Right lobe of liver (tissue), 6 donors: ENCODE measurements at regions not wholly inside any gene's neighbourhood (a gene's known extent, or its start where the extent isn't known, plus 50 kb on each side); places are given as distances from the start of the nearest gene placed in this dataset.

Experiments
- ATAC-seq, 4 donors: fragments of 200-7000 bp; cut with Tn5 transposase; one replicate each; pipeline ENCODE4 v1.9.1; 2020; ENCODE audit warnings: mild to moderate bottlenecking in 4 of 4, moderate library complexity in 4 of 4
- DNase-seq, 3 donors: peaks; one replicate each; pipeline ENCODE4 v3.0.0-alpha.2; 2020
- H3K27ac ChIP-seq, 3 donors: fragments of 200-600 bp; one replicate each; pipeline ENCODE4 v1.8.0; 2022
- H3K27me3 ChIP-seq, 2 donors: fragments of 200-600 bp; one replicate each; pipeline ENCODE4 v1.8.0; 2022
- H3K36me3 ChIP-seq, 4 donors: fragments of 200-600 bp; sonication (generic) in 1 of 4; one replicate each; pipeline versions ENCODE4 v1.5.1 to v1.8.0; 2017 to 2022; ENCODE audit warnings: control low read depth in 1 of 4
- H3K4me1 ChIP-seq, 4 donors: fragments of 200-600 bp; sonication (generic) in 1 of 4; one replicate each; pipeline versions ENCODE4 v1.5.1 to v1.8.0; 2017 to 2022; ENCODE audit warnings: control low read depth in 1 of 4
- H3K4me3 ChIP-seq, 3 donors: fragments of 200-600 bp; one replicate each; pipeline ENCODE4 v1.8.0; 2022
- H3K9me3 ChIP-seq, 4 donors: fragments of 200-600 bp; sonication (generic) in 1 of 4; one replicate each; pipeline versions ENCODE4 v1.5.1 to v1.8.0; 2017 to 2022; ENCODE audit warnings: control low read depth in 1 of 4
- CTCF ChIP-seq, 4 donors: fragments of 200-600 bp in 3 of 4; fragments of 450-650 bp in 1 of 4; IDR thresholded peaks; one replicate each; pipeline versions ENCODE4 v1.5.1 to v1.8.0; 2016 to 2022; ENCODE audit warnings: antibody characterized with exemption in 4 of 4, mild to moderate bottlenecking in 2 of 4
- POLR2A ChIP-seq: fragments of 450-650 bp; IDR thresholded peaks from one replicate; pipeline ENCODE4 v1.6.1; 2017; ENCODE audit warnings: antibody characterized with exemption, mild to moderate bottlenecking
- WGBS: methylation state at CpG from one replicate; pipeline ENCODE4 v1.1.6; 2018; ENCODE audit warnings: low coverage, low lambda C conversion rate; ENCODE audit not compliant: insufficient coverage; ENCODE audit errors: missing lambda C conversion rate; 5-methylcytosine and 5-hydroxymethylcytosine counted together
- intact Hi-C, 2 donors: fragments of 100-400 bp; cut with DNase I; formaldehyde crosslinking; loops; one replicate each; pipeline versions ENCODE4 v1.11.2 to v1.14.1; 2022
- donor health status: DM: no; HTN: yes; CAD: no.
- donor health status: DM: no; HTN: no; CAD: no.
- donor health status: DM: no; HTN: no; CAD: no.
- donor health status: DM: no; HTN: yes; CAD: no.
- donor health status: DM: no; HTN: yes; CAD: no.

- H3K27me3 ChIP-seq, result no peaks in the 10 kb centered on the region
- H3K4me3 ChIP-seq, result no peak overlapping the region
- no peak overlapping the region for H3K27ac ChIP-seq
- ATAC-seq, result no peak
- 42% methylated on average over 8 of the region's 9 CpGs for WGBS
- intact Hi-C loops, result no loop called here
- TF ChIP-seq POLR2A, result no peak
- TF ChIP-seq CTCF (IDR thresholded peaks at IDR 0.05), result no peak
- H3K9me3 ChIP-seq, result no peaks in the 10 kb centered on the region
- H3K36me3 ChIP-seq, result no peaks in the 10 kb centered on the region
- DNase-seq, result no peak
- no peaks in the 10 kb centered on the region for H3K4me1 ChIP-seq
These were observed 709.3 kb downstream of the DCDC2C start for GRCh38 chr2:4412637-4413187.

DNA sequence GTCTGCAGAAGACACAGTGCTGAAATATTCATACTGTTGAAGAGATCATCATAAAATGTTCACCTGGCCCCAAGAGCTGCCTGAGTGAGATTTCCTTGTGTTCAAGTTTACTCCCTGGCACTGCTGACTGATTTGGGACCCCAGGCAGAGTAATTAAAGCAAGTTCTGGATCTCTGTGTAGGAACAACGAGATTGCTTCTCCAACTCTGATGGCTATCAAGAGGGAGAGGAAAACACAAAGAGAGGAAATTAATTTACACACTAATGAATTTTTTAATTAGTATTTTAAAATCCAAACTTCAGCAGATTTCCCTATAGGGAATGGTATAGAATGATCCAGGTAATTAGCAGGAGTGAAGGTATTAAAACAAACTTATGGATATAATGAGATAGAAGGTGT, 711.8 kb downstream of the DCDC2C start:
- H3K27me3 ChIP-seq, result no peaks in the 10 kb centered on the region
- H3K4me3 ChIP-seq, result no peak overlapping the region
- H3K4me1 ChIP-seq, result no peaks in the 10 kb centered on the region
- H3K9me3 ChIP-seq, result no peaks in the 10 kb centered on the region
- DNase-seq (no peak), ATAC-seq (no peak)
- no peak for TF ChIP-seq CTCF (IDR thresholded peaks at IDR 0.05)
- intact Hi-C loops, result no loop called here
- no peak overlapping the region for H3K27ac ChIP-seq
- H3K36me3 ChIP-seq, result no peaks in the 10 kb centered on the region
- 25% methylated on average over 1 of the region's 1 CpG for WGBS

DNA sequence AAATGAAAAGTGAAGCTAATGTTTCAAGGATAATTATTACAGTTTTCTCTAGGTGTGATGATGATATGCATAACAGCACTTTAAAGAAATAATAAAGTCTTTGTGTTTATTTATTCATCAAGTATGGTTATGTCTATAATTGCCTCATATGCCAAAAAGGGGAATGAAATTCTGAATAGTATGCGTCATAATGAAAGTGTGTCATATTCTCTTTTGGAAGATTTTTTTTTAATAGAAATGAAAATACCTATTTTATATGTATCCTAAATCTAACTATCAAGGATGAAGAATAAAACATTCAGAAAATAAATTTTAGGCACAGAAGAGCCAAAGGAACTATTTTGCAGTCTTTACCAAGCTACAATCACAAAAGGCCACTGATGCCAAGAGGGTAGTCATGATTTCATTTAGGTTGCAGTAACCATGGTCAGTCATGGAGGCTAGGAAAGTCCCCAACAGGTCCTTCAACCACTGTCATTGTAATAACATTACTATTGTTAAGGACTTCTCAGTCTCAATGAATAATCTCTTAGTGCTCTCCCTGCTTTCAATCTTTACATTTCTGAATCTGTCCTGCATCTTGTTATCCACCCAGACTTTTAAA, 712.5 kb downstream of the DCDC2C start:
- Histone ChIP-seq H3K9me3 (no peaks in the 10 kb centered on the region), H3K4me1 (no peaks in the 10 kb centered on the region), H3K36me3 (no peaks in the 10 kb centered on the region), H3K4me3 (no peak overlapping the region), H3K27ac (no peak overlapping the region), H3K27me3 (no peaks in the 10 kb centered on the region)
- no peak for DNase-seq
- intact Hi-C loops, result no loop called here
- TF ChIP-seq CTCF (IDR thresholded peaks at IDR 0.05), result no peak
- ATAC-seq, result no peak
- 79% methylated on average over 1 of the region's 1 CpG for WGBS

GRCh38 chr2:4416431-4416830, 713.1 kb downstream of the DCDC2C start:
- intact Hi-C loops, result no loop called here
- no peak overlapping the region for H3K27ac ChIP-seq
- H3K4me3 ChIP-seq, result no peak overlapping the region
- H3K9me3 ChIP-seq, result no peaks in the 10 kb centered on the region
- no peak for ATAC-seq
- TF ChIP-seq CTCF (IDR thresholded peaks at IDR 0.05) (no peak), POLR2A (no peak)
- no peaks in the 10 kb centered on the region for H3K27me3 ChIP-seq
- H3K4me1 ChIP-seq, result no peaks in the 10 kb centered on the region
- no peak for DNase-seq
- WGBS, result 35% methylated on average over 4 of the region's 4 CpGs
- H3K36me3 ChIP-seq, result no peaks in the 10 kb centered on the region

DNA sequence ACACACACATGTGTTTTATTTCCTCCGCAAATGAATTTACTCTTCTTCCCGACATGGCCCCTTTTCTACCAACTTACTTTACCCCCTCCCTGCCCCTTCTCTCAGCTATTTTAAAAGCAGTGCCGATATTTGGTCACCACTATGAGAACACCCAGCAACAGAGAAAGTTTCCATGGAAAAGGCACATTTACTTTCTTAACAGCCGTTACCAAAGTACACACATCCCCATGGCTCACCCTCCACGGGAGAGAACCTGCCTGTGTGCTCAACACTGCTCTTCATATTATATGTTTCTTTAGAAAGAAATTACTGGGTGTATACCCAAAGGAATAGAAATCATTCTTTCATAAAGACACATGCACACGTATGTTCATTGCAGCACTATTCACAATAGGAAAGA, 714.4 kb downstream of the DCDC2C start:
- Histone ChIP-seq H3K9me3 (no peaks in the 10 kb centered on the region), H3K4me3 (no peak overlapping the region), H3K27ac (no peak overlapping the region), H3K36me3 (no peaks in the 10 kb centered on the region), H3K4me1 (no peaks in the 10 kb centered on the region), H3K27me3 (no peaks in the 10 kb centered on the region)
- WGBS, result 69% methylated on average over 5 of the region's 6 CpGs
- intact Hi-C loops, result no loop called here
- TF ChIP-seq CTCF (IDR thresholded peaks at IDR 0.05) (no peak), POLR2A (no peak)
- DNase-seq (no peak), ATAC-seq (no peak)
